ENCODE measurements at regions not wholly inside any gene's neighbourhood (a gene's known extent, or its start where the extent isn't known, plus 50 kb on each side); places are given as distances from the start of the nearest gene placed in this dataset.

GRCh38 chr4:10973686-10974085 lies 289.1 kb upstream of the CLNK start:
- TF ChIP-seq CTCF (conservative IDR thresholded peaks at IDR 0.05; ENCODE audit: low read depth, low read length) (no peak), EZH2 (IDR thresholded peaks at IDR 0.05; ENCODE audit: borderline replicate concordance, low read depth, low read length, poor library complexity, severe bottlenecking) (no peak)

Data from A673 (cell line).